Pulmonary artery endothelial cell (primary cell): ENCODE measurements at regions not wholly inside any gene's neighbourhood (a gene's known extent, or its start where the extent isn't known, plus 50 kb on each side); places are given as distances from the start of the nearest gene placed in this dataset.
A peak's percentile ranks its signal among the peaks of the same experiment; 100 is the strongest.
"Not testable (repeated sequence)": the region's sequence is repeated elsewhere in the genome, so short reads cannot be mapped to it uniquely, and the experiment has no call there.

ENCODE experiments used
- DNase-seq: peaks from one replicate; pipeline ENCODE4 v3.0.0-alpha.2; 2011; ENCODE audit warnings: low read depth, low spot score

DNA sequence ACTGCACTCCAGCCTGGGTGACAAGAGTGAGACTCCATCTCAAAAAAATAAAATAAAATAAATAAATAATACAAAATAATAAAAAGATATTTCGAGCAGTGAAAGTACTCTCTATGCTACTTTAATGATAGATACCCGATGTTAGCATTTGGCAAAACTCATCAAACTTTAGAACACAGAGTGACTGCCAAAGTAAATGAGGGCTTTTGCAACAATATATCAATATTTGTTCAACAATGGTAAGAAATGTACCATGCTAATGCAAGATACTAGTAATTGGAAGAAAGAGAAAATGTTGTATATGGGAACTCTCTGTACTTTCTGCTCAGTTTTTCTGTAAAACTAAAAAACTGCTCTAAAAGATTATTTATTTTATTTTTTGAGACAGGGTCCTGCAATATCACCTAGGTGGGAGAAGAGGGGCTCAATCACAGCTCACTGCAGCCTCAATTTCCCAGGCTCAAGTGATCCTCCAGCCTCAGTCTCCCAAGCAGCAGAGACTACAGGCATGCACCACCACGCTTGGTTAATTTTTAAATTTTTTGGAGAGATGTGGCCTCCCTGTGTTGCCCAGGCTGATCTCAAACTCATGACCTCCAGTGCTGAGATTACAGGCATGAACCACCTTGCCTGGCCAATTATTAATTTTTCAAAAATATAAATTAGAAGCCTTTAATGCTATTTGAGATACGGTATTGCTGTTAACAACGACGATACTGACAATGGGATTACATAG lies 650.5 kb upstream of the NR2F2 start:
- no peak for DNase-seq

DNA sequence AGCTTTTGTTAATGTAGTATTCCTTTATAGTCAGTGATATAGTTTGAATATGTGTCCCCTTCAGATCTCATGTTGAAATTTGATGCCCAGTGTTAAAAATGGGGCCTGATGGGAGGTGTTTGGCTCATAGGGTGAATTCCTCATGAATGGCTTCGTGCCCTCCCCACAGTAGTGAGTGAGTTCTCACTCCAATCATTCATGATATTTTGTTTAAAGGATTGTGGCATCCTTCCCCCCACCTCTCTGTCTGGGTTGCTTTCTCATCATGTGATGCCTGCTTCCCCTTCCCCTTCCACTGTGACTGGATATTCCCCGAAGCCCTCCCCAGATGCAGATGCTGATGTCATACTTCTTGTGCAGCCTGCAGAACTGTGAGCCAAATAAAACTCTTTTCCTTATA lies 649.8 kb upstream of the NR2F2 start:
- DNase-seq = no peak

DNA sequence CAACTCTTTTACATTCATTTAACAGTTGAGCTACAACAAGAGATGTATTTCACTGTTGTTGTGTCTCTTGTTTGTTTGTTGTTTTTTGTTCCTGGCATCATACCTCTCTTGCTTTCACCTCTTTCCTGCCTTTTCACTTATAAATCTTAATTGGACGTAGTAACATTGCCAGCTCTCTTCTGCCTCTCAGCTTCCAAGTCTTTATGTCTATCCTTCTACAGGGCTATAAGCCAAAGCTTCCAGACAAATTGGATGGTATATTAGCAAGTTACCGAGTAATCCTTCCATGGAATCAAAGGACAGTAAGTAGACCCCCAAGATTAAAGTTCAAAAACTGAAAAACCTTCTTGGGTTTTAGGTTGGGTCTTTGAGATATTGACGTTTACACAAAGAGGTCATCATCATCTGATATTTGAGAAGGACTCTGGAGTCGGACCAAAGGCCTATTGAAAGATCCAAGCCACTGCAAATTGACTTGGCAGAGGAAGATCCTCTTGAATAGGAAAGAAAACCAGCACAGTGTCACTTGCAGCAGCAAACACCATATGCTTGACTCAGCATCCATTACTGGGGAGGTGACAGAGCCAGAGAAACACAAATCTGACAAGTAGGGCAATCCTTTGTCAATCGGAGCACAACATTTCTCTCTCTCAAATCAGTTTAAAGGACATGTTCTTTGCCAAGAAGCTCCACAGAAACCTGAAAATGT lies 648.5 kb upstream of the NR2F2 start:
- no peak for DNase-seq

DNA sequence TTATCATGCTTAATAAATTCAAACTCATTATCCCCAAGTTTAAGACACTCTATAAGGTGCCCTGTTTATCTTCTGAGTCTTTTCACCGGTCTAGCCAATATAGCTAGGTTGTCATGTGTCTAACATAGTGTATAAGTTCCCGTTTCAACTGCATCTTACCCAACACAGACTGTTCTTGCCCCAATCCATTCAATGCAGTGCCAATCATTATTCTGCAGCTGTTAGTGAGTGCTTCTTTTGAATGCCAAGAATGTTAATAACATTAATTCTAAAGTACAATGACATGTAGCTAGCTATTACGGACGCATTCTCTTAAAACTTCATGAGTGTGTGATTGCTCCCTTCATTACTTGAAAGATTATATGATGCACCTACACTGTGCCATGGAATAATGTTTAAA lies 646.4 kb upstream of the NR2F2 start:
- DNase-seq = no peak

DNA sequence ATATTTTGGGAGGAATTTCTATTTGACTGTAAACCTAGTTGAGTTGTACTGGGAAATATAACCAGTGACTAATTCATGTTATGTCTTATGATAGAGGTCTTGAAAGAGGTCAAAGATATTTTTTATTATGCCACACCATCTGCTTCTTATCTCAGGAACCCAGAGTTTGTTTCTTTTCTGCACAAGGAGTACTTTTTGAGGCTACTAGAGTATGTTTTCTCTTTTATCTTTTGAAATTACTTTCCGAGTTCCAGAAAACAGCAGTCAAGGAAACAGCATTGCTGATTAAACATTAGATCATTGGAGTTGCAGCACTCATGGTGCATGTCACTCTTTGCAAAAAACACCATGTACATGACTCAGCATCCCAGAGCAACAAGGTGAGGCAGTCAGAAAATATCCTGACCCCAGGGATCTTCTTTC lies 645.8 kb upstream of the NR2F2 start:
- DNase-seq = peak; percentile 92

DNA sequence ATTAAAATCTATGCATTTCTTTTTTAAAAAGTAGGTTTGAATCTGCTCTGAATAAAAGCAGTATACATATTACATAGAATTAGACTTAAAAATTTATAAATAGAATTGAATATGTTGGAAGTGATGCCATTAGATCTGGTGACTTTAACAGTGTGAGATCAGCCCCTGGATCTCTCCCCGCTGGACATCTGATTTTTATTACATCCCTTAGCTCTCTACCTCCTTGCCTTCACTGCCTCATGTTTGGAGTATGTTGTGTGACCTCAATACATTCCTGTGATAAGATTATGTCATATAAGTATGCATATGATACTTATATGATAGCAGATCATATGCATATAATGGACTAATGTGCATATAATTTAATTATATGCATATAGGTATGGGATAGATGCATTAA lies 643.4 kb upstream of the NR2F2 start:
- no peak for DNase-seq

DNA sequence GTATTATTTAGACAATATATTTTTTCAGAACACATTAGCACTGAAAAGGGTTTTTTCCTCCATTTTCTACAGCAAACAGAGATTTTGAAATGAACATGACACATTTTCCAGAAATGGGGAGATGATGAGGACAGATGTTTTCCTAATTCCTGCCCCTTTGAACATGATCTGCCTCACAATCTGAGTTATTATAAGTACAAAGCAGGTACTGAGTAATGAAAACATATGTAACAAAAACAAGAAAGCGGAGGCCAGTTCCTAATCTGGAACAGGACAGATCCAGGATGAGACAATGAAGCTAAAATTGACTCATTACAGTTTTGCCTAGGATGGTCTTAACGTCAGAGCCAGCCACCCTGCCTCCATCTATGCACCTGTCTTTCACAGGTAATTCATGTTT lies 642.8 kb upstream of the NR2F2 start:
- no peak for DNase-seq

DNA sequence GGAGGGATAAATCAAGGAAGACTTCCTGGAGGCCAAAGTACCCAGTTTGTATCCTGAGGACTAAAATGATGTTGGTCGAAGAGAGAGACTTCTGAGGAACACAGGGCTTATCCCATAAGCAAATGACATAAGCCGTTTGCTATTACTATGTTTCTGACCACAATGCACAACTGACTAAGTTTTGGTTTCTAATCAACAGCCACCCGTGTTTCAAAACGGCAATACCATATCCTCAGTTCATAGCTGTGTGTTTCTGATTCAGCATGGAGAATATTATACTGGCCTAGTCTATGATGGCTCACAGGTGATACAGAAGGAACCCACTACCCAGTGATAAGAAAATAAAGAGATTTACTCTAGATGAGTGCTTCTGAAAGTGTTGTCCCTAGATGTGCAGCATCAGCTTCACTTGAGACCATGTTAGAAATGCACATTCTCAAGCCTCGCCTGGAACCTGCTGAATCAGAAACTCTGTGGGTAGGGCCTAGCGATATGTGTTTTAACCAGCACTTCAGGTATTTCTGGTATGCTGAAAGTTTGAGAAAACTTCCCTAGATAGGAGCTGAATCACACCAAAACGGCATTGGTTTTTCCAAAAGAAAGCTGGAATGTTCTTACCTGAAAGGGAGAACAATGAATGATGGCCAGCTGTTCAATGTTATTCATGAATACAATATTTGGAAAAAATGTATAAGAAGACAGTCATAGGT lies 639.7 kb upstream of the NR2F2 start:
- DNase-seq = no peak

DNA sequence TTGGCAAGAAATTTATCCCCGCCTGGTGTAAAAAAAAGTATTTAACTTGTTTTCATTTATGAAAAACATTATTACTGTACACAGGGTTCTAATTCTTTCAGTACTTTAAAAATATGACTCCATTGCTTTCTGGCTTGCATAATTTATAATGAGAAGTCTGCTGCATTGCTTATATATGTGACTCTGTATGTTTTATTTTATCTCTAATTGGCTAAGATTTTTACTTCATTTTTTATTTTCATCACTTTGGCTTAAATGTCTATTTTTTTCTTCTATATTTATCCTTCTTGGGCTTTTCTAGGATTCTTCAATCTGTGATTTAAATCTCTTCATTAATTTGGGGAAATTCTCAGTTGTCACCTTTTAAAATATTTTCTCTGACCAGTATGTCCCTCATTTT lies 636.6 kb upstream of the NR2F2 start:
- DNase-seq = no peak

DNA sequence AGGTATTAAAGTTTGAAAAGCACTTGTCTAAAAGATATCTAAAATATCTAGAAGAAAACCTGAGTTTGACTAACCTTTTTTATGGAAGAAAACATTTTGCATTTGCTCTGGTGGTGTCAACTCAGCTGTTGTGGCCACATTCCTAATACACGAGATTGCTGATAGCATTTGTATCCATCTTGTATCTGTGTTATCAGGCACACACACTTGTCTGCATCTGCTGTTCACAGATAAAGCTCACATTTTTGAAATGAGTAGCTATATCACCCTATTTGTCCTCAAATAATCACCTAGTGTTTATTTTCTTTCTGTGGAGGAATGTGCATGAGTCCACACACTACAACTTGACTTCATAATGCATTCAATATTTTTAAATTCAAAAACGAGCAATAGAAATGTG lies 632.3 kb upstream of the NR2F2 start:
- no peak for DNase-seq

DNA sequence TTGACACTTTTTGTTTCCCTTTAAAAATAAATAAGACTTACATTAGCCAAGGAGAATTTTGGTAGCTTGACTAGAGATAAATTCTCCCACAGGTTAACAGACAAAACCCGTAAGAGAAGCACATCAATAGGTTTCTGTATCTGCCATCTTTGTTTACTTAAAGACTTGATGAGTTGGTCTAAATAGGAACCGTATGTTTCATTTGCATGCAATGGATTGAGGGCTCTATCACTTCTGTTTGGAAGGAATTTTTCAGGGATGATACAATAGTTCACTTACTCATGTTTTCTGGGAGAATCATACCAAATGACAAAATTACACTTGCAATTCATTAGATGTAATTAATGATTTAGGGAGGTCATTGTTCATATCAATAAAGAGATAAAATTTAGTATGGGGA lies 631.5 kb upstream of the NR2F2 start:
- no peak for DNase-seq

DNA sequence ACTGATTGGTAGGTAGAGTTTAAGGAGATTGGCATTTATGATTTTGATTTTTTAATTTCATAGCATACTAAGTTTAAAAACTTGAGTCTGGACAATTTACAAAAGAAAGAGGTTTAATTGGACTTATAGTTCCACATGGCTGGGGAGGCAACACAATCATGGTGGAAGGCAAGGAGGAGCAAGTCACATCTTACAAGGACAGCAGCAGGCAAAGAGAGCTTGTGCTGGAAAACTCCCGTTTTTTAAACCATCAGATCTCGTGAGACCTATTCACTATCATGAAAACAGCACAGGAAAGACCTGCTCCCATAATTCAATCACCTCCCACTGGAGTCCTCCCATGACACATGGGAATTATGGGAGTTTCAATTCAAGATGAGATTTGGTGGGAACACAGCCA lies 630.9 kb upstream of the NR2F2 start:
- no peak for DNase-seq

DNA sequence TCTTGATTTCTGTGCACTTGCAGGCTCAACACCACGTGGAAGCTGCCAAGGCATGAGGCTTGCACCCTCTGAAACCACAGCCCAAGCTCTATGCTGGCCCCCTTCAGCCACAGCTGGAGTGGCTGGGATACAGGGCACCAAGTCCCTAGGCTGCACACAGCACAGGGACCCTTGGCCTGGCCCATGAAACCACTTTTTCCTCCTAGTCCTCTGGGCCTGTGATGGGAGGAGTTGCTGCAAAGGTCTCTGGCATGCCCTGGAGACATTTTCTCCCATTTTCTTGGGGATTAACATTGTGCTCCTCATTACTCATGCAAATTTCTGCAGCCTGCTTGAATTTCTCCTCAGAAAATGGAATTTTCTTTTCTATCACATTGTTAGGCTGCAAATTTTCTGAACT lies 629.8 kb upstream of the NR2F2 start:
- not testable (repeated sequence) for DNase-seq

DNA sequence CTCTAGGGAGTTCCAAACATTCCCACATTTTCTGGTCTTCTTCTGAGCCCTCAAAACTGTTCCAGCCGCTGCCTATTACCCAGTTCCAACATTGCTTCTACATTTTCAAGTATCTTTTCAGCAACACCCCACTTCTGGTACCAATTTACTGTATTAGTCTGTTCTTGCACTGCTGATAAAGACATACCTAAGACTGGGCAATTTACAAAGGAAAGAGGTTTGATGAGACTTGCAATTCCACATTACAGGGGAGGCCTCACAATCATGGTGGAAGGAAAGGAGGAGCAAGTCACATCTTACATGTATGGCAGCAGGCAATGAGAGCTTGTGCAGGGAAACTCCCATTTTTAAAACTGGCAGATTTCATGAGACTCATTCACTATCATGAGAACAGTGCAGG lies 629.1 kb upstream of the NR2F2 start:
- DNase-seq = no peak

DNA sequence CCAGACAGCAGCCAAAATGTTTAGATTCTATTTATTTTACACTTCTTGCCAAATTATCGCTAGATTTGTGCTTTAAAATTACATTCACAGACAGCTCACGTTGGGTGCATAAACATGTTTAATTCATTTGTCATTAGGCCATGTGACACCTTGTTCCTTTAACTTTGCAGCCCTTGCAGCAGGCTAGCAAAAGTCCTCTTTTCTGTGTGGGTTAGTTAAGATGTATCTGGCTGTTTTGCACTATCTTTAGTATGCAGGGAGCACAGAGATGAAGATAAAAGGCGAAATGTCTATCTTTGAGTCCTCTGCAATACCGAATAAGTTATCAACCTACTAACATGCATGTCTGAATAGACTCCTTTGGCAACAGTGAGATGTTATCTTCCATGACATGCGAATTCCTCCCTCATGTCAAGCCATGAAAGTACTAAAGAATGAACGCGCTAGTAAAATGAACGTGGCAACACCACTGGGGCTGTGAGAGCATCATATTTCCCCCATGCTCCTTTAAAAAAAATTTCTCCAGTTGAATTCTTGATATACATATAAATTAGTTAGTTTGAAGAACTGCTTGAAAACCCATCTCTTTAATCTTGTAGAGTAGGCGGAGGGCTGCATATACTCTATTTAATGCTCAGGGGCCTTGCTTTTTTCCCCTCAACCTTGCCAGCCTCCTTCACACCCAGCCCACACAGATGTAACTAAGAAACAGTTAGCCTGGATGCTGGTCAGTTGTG lies 620.4 kb upstream of the NR2F2 start:
- no peak for DNase-seq

DNA sequence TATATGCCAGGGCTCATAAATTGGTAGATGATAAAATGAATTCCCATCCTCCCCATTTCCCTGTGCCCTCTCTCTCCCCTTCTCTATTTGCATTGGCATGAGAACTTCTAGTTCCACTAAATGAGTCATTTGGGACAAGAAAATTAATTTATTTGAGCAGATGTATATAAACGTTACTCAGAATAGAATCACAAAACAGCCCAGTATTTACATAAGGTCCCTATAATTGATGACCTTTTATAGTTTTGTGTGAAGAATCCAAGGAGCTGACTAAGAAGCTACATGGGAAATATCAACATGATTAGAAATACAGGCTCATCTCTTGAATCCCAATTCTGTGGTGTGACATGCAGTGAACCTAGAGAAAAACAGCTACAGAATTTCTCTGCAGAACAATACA lies 617.7 kb upstream of the NR2F2 start:
- no peak for DNase-seq

DNA sequence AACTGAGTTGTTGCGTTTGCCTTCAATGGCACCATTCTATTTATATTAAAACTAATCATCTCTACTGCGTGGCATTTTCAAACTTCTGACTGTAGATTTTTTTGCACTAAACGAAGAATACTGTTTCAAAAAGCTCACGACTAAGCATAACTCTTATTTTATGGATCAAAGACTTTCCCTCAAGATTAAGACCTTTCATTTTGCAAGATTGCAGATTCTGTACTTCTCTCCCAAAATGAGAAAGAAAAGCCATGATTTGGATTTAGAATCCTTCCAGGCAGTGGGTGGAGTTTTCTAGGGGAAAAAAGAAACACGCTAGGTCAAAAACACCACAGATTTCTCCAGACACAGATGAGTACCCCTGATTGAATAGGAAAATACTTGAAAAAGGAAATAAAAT lies 617.2 kb upstream of the NR2F2 start:
- DNase-seq = no peak

DNA sequence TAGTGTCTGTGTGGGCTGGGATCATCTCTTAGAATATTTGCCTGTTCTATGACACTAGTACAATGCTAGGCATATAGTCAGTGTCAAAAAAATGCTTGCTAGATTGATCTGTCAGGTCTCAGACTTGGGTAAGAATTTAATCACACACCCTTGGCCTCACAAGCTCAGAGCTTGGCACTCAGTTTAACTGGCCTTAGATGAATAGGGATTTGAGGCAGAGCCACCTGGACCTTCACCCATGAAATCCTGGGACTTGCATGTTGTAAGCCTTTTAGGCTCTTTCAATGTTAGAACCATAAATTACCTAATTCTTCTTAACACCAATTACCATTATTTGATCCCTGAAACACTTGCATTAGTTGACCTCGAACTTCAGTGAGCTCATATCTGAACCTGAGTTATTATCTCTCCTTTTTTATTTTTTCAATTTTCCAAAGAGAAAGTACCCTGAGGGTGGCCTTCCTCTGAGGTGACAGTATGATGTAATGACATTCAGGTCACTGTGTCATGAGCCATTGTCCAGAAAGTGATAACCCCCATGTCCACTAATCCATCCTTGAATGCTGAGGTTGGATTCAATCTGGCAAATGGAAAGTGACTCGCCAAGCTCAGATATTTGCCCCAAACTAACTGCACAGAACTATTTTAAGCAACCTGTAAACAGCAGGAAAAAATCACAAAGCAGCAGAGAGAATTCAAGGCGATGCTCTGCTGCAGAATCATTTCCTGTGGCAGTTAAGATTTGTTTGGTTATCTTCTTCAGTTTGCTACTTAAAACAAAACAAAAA lies 615.2 kb upstream of the NR2F2 start:
- DNase-seq = no peak

DNA sequence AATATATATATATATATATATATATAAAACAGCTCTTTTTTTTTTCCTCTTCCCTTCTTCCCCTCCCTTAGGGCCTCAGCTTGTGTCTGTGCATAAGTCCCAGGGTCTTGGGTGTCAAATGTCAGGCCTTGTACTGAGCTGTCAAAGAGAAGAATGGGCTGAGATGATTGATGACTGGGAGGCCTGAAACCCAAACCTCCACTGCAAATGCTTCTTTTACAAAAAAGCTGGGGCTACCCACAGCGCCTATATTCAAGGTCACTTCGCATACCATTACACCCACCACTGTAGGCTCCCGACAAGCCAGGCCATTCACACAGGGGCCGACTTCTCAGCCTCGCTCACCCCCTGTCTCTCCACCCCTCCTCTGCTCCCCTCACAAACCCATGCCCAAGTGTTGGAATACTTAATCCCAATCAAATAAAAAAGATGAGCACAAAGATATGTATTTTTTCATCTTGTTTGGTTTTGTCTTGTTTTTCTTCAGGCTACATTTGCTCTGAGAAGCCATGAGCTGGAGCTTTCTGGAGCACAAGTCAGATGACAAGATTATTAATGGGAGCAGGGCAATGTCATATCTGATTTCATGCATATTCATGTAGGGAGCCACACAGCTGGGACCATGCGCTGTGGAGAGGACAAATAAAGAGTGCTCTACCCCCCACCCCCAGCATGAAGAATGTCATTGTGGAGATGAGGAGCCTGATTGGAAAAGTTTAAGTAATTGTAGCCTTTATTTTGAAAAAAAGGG lies 614.4 kb upstream of the NR2F2 start:
- DNase-seq = no peak

DNA sequence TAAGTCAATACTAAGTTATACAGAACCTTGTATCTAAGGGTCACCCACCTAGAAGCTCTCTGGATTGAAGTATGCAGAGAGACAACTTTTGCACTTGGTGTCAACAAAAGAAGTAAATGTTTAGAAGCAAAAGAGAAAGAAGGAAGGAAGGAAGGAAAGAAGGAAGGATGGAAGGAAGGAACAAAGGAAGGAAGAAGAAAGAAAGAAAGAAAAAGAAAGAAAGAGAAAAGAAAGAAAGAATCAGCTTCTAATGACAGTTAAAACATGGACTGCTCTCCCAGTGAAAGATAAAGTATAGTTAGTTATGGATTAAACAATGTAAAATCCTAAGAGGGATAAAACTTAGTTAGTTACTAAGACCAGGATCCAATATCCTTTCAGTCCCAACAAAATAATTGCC lies 613.8 kb upstream of the NR2F2 start:
- no peak for DNase-seq
